Calu3 (cell line): ENCODE measurements at regions not wholly inside any gene's neighbourhood (a gene's known extent, or its start where the extent isn't known, plus 50 kb on each side); places are given as distances from the start of the nearest gene placed in this dataset.

ENCODE experiments used
- BruUV-seq: library from RNA; stranded (reverse); fragments of 400-500 nt; replicated peaks from 2 replicates; lab custom pipeline; 2021; lab: Mats Ljungman, UMichigan
- CTCF ChIA-PET: fragments of 300-600 bp; sonication (Branson Sonifier 250); formaldehyde crosslinking; loops from one replicate; lab custom pipeline; 2022; ENCODE audit warnings: antibody characterized with exemption; lab: Charles Lee
- DNase-seq: peaks from one replicate; pipeline ENCODE4 v3.0.0; 2022
- H3K27ac Mint-ChIP-seq: one replicate; pipeline ENCODE4 v1.8.0; 2022; ENCODE audit warnings: mixed read lengths; ENCODE audit not compliant: unreplicated experiment
- H3K27me3 Mint-ChIP-seq: one replicate; pipeline ENCODE4 v1.8.0; 2022; ENCODE audit warnings: mixed read lengths; ENCODE audit not compliant: unreplicated experiment
- H3K36me3 Mint-ChIP-seq: one replicate; pipeline ENCODE4 v1.8.0; 2022; ENCODE audit warnings: mild to moderate bottlenecking, moderate library complexity, mixed read lengths; ENCODE audit not compliant: insufficient read depth, unreplicated experiment
- H3K4me1 Mint-ChIP-seq: one replicate; pipeline ENCODE4 v1.8.0; 2022; ENCODE audit warnings: mild to moderate bottlenecking, low read depth, mixed read lengths; ENCODE audit not compliant: unreplicated experiment
- H3K4me3 Mint-ChIP-seq: one replicate; pipeline ENCODE4 v1.8.0; 2022; ENCODE audit warnings: mild to moderate bottlenecking, low read depth, moderate library complexity, mixed read lengths; ENCODE audit not compliant: unreplicated experiment
- H3K9me3 Mint-ChIP-seq: one replicate; pipeline ENCODE4 v1.8.0; 2022; ENCODE audit warnings: low read depth, mixed read lengths; ENCODE audit not compliant: unreplicated experiment
- CTCF ChIP-seq: fragments of 200-600 bp; IDR thresholded peaks from one replicate; pipeline ENCODE4 v1.8.0; 2022; ENCODE audit warnings: antibody characterized with exemption; ENCODE audit not compliant: unreplicated experiment
- intact Hi-C: fragments of 100-400 bp; cut with micrococcal nuclease; formaldehyde crosslinking; loops from one replicate; pipeline ENCODE4 v1.10.0; 2022; ENCODE audit not compliant: unreplicated experiment

DNA sequence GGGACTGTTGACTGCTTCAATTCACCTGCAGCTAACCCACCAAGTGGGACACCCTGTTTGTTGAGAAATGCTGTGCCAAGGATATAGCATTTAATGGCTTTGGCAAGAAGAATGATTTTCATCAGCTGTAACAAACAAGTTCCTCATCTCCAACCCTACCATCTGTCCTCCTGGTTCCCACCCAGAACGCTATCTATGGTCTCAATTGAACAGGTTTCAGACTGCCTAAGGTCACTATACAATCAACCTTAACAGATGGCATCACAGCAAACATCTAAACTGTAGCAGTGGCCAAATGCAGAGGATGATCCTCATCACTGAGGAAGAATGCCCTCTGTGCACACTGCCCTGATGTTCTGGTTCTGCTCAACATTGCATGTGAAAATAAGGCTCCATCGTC, 546.2 kb upstream of the FOXG1 start:
- no peaks in the 10 kb centered on the region for H3K9me3 Mint-ChIP-seq
- no peak overlapping the region for H3K4me3 Mint-ChIP-seq
- no peak overlapping the region for H3K27ac Mint-ChIP-seq
- no peaks in the 10 kb centered on the region for H3K36me3 Mint-ChIP-seq
- intact Hi-C loops: no loop called here
- H3K27me3 Mint-ChIP-seq: no peaks in the 10 kb centered on the region
- no peak for TF ChIP-seq CTCF
- no TSS peak for BruUV-seq
- no peaks in the 10 kb centered on the region for H3K4me1 Mint-ChIP-seq
- DNase-seq: no peak
- CTCF ChIA-PET: no interaction called here

DNA sequence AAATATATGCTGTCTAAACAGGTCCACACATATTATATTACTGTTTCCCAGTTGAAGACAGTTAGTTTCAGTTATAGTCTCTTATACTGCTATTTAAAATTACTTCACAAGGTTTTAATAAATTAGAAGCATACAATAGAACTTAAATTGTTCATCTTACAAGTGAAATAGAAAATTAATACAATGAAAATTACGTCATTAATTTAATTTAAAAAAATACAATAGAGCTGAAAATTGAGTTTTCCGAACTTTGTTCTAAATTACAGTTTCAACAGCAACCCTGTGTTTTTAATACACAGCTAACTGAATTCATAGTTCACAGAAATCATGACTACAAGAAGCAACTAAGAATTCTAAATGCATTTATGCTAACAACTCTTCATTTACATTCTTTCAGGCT, 525.7 kb upstream of the FOXG1 start:
- H3K4me1 Mint-ChIP-seq: no peaks in the 10 kb centered on the region

DNA sequence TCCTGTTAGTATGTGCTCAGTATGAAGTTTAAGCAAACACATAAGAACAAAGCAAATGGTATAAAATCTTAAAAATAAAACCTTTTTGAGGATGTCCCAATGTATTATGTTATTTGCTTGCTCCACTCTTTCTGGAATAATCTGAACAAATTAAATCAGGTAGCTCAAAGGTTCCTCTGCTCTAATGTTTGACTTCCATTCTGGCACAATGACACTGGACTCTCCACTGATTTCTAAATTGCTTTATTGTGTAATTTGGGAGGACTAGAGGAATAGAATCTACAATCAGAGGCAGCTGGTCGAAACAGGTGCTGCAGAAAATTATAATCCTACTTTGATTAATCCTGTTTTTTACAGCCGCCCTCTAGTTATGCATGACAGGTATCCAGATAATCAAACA, 523.7 kb upstream of the FOXG1 start:
- H3K36me3 Mint-ChIP-seq: no peaks in the 10 kb centered on the region
- no peaks in the 10 kb centered on the region for H3K4me1 Mint-ChIP-seq
- no peaks in the 10 kb centered on the region for H3K27me3 Mint-ChIP-seq
- H3K9me3 Mint-ChIP-seq: peaks cover 4% of the 10 kb centered on the region
- CTCF ChIA-PET: no interaction called here
- no peak overlapping the region for H3K4me3 Mint-ChIP-seq
- TF ChIP-seq CTCF: no peak
- no TSS peak for BruUV-seq
- intact Hi-C loops: no loop called here
- no peak overlapping the region for H3K27ac Mint-ChIP-seq
- no peak for DNase-seq

More for the DNA sequence above, 525.7 kb upstream of the FOXG1 start:
- H3K4me3 Mint-ChIP-seq: no peak overlapping the region
- no peaks in the 10 kb centered on the region for H3K36me3 Mint-ChIP-seq
- H3K27ac Mint-ChIP-seq: no peak overlapping the region
- CTCF ChIA-PET: no interaction called here
- H3K9me3 Mint-ChIP-seq: peaks cover 5% of the 10 kb centered on the region
- intact Hi-C loops: no loop called here
- no peak for DNase-seq
- H3K27me3 Mint-ChIP-seq: no peaks in the 10 kb centered on the region
- BruUV-seq: no TSS peak
- TF ChIP-seq CTCF: no peak

- Mint-ChIP-seq H3K27me3 (no peaks in the 10 kb centered on the region), H3K4me1 (no peaks in the 10 kb centered on the region), H3K27ac (no peak overlapping the region), H3K9me3 (peaks cover 3% of the 10 kb centered on the region), H3K36me3 (no peaks in the 10 kb centered on the region), H3K4me3 (no peak overlapping the region)
- BruUV-seq: no TSS peak
- DNase-seq: no peak
- intact Hi-C loops: no loop called here
- no peak for TF ChIP-seq CTCF
- CTCF ChIA-PET: no interaction called here
Observed at GRCh38 chr14:28243600-28243999, 523.0 kb upstream of the FOXG1 start.
